ENCODE measurements at regions not wholly inside any gene's neighbourhood (a gene's known extent, or its start where the extent isn't known, plus 50 kb on each side); places are given as distances from the start of the nearest gene placed in this dataset.

DNA sequence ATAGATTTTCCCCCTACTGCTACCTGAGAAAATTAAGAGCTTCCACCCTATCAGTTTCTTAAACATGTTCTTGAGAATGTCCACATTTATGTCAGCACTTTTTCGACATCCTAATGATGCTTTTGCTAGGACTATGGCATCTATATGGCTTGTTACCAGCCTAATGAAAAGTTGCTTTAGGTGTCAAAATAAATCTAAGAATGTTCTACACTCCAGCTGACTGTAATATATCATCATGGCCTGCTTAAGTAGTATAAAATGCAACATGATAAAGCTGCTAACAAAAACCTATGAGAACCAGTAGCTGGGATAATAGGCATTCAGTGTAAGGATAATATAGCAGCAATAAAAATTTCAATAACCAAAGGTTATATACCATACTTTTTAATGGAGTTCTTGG lies 1983.5 kb upstream of the CELF4 start:
- TF ChIP-seq, protein P1, sequence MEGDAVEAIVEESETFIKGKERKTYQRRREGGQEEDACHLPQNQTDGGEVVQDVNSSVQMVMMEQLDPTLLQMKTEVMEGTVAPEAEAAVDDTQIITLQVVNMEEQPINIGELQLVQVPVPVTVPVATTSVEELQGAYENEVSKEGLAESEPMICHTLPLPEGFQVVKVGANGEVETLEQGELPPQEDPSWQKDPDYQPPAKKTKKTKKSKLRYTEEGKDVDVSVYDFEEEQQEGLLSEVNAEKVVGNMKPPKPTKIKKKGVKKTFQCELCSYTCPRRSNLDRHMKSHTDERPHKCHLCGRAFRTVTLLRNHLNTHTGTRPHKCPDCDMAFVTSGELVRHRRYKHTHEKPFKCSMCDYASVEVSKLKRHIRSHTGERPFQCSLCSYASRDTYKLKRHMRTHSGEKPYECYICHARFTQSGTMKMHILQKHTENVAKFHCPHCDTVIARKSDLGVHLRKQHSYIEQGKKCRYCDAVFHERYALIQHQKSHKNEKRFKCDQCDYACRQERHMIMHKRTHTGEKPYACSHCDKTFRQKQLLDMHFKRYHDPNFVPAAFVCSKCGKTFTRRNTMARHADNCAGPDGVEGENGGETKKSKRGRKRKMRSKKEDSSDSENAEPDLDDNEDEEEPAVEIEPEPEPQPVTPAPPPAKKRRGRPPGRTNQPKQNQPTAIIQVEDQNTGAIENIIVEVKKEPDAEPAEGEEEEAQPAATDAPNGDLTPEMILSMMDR (conservative IDR thresholded peaks at IDR 0.05; ENCODE audit: low read depth, low read length), result no peak
- no peak for TF ChIP-seq EZH2 (IDR thresholded peaks at IDR 0.05; ENCODE audit: low read length, unreplicated experiment)
